GM21529 (cell line): ENCODE measurements at regions not wholly inside any gene's neighbourhood (a gene's known extent, or its start where the extent isn't known, plus 50 kb on each side); places are given as distances from the start of the nearest gene placed in this dataset.
"Not testable (repeated sequence)": the region's sequence is repeated elsewhere in the genome, so short reads cannot be mapped to it uniquely, and the experiment has no call there.

ENCODE experiments used
- ATAC-seq: cut with Tn5 transposase; IDR thresholded peaks from one replicate; pipeline ENCODE4 v1.9.1; 2021; ENCODE audit not compliant: unreplicated experiment

GRCh38 chr10:46796351-46796750 lies 114.9 kb upstream of the PTPN20 start:
- ATAC-seq = not testable (repeated sequence)

GRCh38 chr10:46802010-46802409 lies 109.2 kb upstream of the PTPN20 start:
- ATAC-seq = not testable (repeated sequence)

GRCh38 chr10:46803082-46803481 lies 108.1 kb upstream of the PTPN20 start:
- ATAC-seq = not testable (repeated sequence)

GRCh38 chr10:46810222-46810621 lies 101.0 kb upstream of the PTPN20 start:
- not testable (repeated sequence) for ATAC-seq

GRCh38 chr10:46816126-46816525 lies 95.1 kb upstream of the PTPN20 start:
- not testable (repeated sequence) for ATAC-seq

GRCh38 chr10:46840393-46841050 lies 70.7 kb upstream of the PTPN20 start:
- ATAC-seq = not testable (repeated sequence)

- ATAC-seq = not testable (repeated sequence)
Observed at GRCh38 chr10:46841051-46841593, 70.1 kb upstream of the PTPN20 start.

GRCh38 chr10:46845194-46845593 lies 66.0 kb upstream of the PTPN20 start:
- not testable (repeated sequence) for ATAC-seq

- not testable (repeated sequence) for ATAC-seq
Observed at GRCh38 chr10:46845640-46846039, 65.6 kb upstream of the PTPN20 start.

GRCh38 chr10:46860753-46861152 lies 50.5 kb upstream of the PTPN20 start:
- ATAC-seq = not testable (repeated sequence)
